Panc1 (cell line): ENCODE measurements at regions not wholly inside any gene's neighbourhood (a gene's known extent, or its start where the extent isn't known, plus 50 kb on each side); places are given as distances from the start of the nearest gene placed in this dataset.

ENCODE experiments used
- CTCF ChIP-seq: fragments of 450-650 bp; IDR thresholded peaks from 2 replicates; pipeline ENCODE4 v1.5.1; 2017; ENCODE audit warnings: mild to moderate bottlenecking
- POLR2AphosphoS5 ChIP-seq: IDR thresholded peaks from 2 replicates; pipeline ENCODE4 v1.6.1; 2012; ENCODE audit warnings: mild to moderate bottlenecking, low read depth, low read length, moderate library complexity
- REST ChIP-seq, 2 experiments: IDR thresholded peaks; 2 replicates each; pipeline ENCODE4 v1.6.1; 2011 to 2012; ENCODE audit warnings: low read depth in 2 of 2, control low read depth in 1 of 2, low read length in 1 of 2, mild to moderate bottlenecking in 1 of 2, moderate library complexity in 1 of 2; ENCODE audit not compliant: insufficient read depth in 1 of 2
- TCF7L2 ChIP-seq: IDR thresholded peaks from 2 replicates; pipeline ENCODE4 v1.6.1; 2011; ENCODE audit warnings: mild to moderate bottlenecking, low read depth, low read length, inconsistent platforms

- TF ChIP-seq CTCF (no peak), REST (IDR thresholded peaks at IDR 0.05; ENCODE audit: insufficient read depth in 1 of 2, low read depth in 2 of 2, low read length in 1 of 2) (no peak), POLR2AphosphoS5 (no peak), TCF7L2 (no peak)
Measured at GRCh38 chr7:46557295-46557711, 636.2 kb upstream of the IGFBP3 start.
